CD4-positive, alpha-beta T cell treated with Interleukin-17A for 1 hour (primary cell): ENCODE measurements at regions not wholly inside any gene's neighbourhood (a gene's known extent, or its start where the extent isn't known, plus 50 kb on each side); places are given as distances from the start of the nearest gene placed in this dataset.
"Not testable (repeated sequence)": the region's sequence is repeated elsewhere in the genome, so short reads cannot be mapped to it uniquely, and the experiment has no call there.

ENCODE experiments used
- DNase-seq: peaks from one replicate; pipeline ENCODE4 v3.0.0-alpha.2; 2020

DNA sequence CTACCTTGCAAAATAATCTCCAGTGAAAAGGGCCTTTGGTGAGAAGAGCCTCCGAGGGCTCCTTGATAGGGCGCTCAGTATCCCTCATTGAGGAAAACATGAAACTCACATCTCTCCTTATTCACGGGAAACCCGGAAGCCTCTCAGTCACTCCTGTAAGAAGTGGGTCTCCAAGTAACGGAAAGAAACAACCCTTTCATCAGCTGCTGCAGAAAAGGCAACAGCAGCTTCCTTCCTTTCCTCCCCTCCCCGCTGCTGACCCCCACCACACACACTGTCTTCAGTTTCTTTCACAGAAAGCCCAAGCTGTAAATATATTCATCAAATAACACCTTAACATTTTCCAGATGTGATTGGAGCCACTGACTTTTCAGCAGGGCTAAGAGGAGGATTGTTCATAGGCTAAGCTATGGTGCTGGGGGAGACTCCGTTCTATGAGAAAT lies 81.4 kb downstream of the C9orf152 start:
- no peak for DNase-seq

DNA sequence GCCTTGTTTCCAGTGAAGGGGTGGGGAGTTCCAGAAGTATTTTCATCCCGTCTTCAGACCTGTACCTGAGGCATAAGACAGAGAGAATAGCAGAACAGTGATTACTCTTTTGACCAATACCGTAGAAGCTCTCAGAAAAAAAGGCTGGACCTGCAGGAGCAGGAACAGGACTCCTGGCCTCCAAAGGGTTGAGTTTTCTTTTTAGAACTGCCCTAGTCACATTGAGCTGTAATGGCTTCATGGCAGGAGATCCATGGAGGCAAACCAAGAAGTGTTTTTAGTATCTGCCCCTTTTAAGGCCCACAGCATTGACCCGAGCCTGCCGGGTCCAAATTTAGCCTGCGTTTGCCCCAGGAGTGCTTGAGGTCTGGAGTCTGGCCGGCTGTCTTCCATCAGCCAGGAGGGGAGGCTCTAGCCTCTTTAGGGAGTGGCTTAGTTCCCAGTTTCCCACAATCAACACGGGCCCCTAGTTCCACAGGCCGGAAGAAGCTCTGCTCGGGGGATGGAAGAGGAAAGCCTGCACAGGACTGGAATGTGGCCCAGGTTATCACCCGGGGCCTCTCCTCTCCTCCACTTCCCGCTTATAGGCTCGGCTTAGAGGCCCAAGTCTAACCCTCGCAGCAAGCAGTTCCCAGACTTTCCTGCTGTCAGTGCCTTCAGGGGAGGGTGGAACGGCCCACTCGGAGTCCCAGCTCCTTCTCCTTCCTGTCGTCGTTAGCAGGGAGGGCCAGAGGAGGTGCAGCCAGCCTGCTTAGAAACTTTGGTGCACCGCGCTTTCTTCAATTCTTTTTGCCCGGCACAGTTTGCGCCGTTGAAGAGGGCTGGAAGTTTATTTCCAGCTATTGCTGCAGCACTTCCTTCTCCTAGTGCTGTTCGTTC lies 80.7 kb downstream of the C9orf152 start:
- DNase-seq, result no peak

DNA sequence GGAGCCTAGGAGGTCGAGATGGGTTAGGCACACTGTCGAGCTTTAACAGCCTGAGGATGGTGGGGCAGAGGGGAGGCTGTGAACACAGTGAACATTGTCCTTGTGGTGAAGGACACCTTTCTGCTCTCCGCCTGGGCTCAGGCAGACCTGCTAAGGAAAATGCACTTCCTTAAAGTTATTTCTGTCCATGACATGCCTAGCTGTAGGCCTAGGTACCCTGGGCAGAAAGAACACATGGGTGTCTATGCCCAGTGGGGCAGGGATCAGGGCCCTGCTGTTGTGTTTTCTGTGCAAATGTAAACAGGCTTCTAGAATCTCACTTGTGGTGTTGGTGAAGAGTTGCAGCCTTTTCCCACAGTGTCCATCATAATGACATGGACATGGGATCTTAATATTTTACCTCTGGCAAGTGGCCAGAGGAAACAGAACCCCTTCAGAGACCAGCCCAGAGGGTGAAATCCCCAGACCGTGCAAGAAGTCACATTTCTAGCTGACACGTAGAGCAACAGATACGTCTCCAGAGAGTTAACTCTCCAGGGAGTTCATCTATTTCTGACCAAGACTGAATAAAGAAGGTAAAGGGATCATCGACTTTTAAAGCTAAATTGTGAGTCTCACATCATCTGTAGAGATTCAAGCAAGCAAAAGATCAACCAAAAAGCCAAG lies 79.2 kb downstream of the C9orf152 start:
- DNase-seq, result no peak

DNA sequence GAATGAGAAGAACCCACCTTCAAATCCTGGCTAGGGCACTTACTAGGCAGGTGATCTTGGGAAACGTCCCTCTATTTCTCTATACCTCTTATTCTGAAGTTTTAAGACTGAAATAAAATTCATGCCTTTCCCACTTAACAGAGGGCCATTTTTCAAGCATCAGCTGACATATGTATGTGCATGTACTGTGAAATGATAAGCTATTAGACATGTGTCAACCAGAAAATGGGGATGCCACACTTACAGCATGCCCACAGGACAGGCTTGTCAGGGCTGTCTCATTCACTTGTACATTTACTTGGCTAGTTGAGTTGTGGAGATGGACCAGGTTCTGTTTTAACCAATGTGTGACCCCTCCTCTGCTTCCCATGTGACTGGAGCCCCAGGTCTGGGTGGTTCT lies 78.5 kb downstream of the C9orf152 start:
- DNase-seq, result no peak

DNA sequence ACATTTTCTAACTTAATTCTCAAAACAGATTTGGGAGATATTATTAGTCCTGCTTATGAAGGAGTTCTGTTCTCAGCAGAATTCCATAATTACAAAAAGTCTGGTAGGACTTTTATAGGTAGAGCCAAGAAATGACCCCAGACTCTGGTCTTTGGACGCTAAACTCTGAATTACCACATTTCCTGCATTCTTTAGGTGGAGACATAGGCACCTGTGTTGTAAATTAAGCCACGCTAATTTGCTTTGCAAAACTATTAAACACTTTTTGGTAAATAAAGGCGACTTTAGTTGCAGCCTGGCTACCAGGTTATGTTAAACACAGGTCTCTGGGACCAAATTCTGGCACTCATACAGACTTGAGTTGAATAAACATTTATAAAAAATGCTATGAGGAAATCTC lies 77.7 kb downstream of the C9orf152 start:
- no peak for DNase-seq

DNA sequence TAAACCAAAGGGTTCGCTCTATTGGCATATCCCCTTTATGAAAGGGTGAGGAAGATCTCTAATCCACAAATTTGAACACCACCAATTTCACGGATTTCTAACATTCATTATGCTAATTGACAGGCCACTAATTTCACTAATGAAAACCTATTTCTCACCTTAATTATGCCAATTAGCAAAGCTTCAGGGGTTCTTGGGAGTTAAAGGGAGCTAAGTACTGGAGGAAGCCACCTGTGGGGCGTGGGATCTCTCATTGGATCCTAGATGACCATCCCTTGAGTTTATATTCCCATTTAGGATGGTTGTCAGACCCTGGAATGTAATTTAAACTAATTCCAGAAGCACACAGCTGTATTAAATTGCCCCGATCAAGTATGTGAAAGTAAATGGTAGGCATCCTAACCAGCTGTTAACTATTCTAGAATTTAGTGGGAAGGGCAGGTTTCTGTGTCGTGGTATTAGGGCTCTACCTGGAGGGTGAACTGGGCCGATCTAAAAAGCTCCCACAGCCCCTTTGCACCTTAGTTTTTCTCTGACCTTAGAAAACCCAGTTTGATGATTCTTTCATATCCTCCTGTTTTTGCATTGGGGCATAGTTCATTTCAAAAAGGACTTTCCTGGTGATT lies 77.1 kb downstream of the C9orf152 start:
- DNase-seq, result no peak

DNA sequence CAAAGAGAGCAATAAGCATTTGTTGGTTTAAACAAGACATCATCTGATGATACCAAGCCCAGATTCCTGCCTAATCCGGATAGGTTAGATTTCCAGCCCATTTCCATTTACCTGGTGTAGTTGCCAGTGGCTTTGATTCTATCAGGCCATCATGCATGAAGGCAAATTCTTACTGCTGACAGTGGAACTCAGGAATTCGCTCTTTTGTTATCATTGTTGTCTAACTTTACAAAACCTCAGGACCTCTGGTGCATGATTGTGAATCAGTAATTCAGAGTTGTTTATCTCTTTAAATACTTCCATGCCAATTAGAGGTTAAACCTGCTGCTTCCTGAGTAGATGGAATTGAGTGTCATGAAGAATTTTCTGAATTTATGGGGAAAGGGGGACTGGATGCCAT lies 76.5 kb downstream of the C9orf152 start:
- DNase-seq, result no peak

DNA sequence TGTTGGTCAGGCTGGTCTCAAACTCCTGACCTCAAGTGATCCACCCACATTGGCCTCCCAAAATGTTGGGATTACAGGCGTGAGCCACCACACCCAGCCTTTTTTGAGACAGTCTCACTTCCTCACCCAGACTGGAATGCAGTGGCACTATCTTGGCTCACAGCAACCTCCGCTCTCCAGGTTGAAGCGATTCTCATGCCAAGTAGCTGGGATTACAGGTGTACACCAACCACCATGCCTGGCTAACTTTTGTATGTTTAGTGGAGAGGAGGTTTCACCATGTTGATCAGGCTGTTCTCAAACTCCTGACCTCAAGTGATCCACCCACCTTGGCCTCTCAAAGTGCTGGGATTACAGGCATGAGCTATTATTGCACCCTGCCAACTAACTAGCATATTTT lies 75.4 kb downstream of the C9orf152 start:
- not testable (repeated sequence) for DNase-seq

DNA sequence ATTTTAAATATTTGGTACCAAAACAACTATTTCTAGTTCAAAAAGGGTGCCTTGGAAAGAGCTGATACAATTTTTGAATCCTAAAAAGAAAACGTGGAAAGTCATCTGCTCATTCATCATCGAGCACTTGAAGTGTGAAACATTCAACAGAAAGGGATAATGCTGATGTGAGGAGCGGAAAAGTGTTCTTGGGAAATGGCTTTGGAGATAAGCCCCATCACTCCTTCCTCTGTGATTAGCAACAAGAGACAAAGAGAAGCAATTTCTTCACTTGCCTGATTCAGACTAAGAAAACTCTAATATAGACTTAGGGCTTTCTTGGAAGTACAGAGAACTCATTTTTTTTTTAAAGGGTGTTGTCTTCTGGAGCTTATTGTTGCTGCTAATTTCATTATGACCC lies 74.9 kb downstream of the C9orf152 start:
- DNase-seq, result no peak

DNA sequence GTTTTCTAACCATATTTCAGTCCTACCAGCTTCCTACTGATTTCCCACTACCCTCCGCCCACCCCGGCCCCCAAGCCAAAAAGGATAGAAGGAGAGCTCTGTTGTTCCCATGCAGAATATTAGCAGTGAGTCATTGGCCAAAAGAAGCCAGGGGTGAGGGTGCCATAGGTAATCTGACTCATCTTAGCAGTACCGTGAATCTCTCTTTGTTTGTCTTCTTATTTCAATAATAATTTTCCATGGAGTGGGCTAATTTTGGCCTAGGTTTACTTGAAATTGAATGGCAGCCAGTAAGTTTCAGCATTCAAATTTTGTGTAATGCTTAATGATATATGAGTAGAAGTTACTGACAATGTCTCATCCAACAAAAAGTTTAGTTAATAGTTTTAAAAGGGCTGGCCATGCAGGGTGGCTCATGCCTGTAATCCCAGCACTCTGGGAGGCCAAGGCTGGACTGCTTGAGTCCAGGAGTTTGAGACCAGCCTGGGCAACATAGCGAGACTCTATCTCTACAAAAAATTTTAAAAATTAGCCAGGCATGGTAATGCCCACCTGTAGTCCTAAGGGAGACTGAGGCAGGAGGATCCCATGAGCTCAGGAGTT lies 74.2 kb downstream of the C9orf152 start:
- DNase-seq, result no peak

DNA sequence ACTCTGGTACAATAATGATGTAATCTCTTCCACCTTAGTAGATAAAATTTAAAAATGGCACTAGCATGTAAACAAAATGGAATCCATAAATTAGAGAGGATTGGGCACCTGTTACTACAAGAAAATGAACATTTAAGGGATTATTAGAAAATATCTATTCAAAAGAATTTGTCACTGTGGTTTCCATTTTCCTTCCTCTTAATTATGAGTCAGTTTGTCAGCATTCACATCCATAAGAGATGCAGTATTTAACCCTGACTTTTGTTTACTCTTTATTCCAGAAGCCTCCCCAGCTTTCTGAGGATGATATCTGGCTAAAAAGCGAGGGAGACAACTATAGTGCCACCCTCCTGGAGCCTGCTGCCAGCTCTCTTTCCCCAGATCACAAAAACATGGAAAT lies 72.1 kb downstream of the C9orf152 start:
- no peak for DNase-seq

DNA sequence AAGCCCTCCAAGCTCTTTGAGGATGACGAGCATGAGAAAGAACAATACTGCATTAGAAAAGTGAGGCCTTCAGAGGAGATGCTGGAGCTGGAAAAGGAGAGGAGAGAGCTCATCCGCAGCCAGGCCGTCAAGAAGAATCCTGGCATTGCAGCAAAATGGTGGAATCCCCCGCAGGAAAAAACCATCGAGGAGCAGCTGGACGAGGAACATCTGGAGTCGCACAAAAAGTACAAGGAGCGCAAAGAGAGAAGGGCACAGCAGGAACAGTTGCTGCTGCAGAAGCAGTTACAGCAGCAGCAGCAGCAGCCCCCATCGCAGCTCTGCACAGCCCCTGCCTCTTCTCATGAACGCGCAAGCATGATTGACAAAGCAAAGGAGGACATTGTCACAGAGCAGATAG lies 71.2 kb downstream of the C9orf152 start:
- DNase-seq, result no peak

DNA sequence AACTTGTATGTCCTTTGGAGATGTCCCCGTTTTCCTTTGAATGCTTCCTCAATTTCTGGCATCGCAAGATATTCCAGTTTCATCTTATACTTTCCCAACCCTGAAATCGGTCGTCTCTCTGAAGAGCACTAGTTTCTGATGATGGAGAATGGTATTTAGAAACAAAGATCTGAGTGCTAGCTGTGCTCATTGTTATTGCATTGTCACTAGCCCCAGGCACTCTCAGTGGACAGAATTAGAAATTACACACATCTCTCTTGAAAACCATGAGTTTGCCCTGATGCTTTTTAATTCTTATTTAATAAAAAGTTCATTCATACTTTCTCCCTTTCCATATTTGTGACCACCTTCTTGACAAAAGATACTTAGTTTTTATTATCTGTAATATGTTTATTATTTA lies 67.7 kb downstream of the C9orf152 start:
- DNase-seq, result no peak

DNA sequence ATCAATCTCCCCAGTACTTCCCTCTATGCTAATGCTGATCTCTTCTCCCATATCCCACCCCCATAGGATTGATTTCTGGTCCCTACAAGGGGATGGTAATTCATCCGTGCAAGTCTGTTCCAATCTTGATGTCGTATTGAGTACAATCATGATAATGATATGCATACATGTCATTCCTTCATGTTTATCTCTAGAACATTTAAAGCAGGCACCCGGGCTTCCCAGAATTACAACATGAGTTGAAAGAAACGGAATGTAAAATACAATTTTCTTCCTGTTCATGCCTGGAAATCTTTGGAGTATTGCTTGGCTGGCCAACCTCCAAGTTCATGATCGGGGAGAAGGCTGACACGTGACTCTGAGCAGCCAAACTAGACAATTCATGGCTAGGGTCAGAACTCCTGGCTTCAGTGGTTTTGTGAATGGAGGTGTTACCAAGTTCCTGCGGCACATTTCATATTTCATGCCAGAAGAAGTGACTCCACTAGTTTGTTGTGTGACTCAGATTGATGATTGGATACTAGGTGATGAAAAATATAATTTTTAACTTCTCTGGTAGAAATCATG lies 66.6 kb downstream of the C9orf152 start:
- no peak for DNase-seq

DNA sequence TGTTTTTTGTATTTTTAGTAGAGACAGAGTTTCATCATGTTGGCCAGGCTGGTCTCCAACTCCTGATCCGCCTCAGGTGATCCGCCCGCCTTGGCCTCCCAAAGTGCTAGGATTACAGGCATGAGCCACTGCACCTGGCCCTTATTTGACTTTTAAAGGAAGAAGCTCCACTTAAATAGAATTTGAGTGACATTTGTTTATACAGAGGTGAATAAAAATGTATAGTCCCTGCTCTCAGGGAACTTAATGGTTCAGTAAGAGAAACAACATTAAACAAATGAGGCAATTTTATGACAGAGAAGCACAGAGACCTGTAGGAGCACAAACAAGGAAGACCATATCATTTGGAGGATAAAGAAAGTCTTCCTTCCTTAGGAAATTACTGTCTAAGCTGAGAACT lies 65.7 kb downstream of the C9orf152 start:
- DNase-seq, result no peak

DNA sequence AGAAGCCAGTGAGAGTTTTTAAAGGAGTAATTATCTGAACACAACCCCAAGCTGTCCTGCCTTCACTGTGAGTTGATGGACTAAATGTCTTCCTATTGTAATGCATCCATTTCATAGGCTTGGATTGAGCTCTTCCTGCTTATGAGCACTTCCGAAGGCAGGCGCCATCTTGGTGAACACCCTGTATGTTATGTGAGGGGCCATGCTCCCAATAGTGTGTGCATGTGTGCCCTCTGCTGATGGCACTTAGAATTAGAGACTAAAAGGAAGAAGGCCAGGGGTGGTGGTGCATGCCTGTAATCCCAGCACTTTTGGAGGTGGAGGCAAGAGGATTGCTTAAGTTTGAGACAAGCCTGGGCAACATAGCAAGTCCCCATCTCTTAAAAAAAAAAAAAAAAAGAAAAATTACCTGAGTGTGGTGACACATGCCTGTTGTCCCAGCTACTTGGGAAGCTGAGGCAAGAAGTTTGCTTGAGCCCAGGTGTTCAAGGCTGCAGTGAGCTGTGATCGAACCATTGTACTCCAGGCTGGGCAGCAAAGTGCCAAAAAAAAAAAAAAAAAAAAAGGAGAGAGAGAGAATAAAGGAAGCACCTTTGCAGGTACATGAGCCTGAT lies 65.0 kb downstream of the C9orf152 start:
- DNase-seq, result no peak

DNA sequence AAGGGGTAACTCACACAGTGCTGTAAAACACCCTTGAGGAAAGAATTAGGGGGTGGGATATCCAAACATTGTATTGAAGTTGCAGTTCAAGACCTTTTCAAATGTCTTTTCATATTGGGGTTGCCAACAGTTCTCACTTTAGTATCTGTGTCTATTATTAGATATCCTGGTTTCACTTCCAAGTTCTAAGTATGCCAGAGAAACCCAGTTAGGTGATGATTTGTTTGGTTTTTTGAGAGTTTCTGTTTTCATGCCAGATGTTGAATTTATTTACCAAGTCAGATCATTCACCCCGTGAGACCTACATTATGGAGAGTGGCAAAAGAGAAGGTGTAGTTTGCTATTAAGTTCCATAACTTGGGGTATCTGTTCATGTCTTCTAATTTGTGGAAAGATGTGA lies 64.5 kb downstream of the C9orf152 start:
- DNase-seq, result no peak

DNA sequence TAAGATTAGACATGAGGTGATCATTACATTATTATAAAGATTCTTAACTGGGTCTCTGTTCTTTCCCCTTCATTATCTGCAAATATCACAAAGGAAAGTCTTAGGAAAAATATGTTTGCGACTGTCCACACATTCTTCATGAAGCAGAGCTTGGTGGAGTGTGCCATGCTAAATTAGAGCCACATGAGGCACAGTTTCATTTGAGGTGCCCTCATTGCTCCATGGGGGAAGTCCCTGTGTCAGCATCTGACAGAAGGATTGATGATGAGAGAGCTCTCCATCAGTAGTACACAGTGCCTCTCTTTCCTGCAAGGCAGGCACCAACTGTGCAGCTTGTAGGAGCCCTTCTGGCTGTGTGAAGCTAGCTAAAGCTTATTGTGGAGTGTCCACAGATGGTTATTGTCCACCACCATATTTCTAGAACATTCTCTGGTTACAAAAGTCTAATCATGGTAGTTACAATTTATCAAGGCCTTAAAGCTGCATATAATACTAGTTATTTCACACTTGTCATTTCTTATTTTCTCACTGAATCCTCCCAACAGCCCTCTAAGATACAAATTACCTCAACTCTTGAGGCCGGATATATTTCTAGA lies 63.9 kb downstream of the C9orf152 start:
- DNase-seq, result peak; percentile 44

DNA sequence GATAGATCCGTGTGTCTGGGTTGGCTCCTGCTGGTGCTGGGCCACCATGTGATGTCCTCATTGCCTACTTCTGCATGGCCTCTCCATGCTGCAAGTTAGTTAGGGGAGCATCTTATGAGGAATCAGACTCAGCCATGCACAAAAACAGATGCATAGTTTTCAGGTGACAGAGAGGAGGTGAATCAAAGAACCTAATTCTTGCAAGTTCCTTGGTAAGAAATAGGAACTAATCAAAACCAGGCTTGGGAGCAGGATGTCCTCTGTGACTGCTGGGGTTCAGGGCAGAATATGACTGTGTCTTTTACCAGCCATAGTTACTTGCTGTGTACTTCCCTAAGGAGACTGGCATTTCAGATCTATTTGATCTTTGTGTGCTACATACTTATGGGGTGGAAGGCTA lies 61.6 kb downstream of the C9orf152 start:
- DNase-seq, result no peak

DNA sequence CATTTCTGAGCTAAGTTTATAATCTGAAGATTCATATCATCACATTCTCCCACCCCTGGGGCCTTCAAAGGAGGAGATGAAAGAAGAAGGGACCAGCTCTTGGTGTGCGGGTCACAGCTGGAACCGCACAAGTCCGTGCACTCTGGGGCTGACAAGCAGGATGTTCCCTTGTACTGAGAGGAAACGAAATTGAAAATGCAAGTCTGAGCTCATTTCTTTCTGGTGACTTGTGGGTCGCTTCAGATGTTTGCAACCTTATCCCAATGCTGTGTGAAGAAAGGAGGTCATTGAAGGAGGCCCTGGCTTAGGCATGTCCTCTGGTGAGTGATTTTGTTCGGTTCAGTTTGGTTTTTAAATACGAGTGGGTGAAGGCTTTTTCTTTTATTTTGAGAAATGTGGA lies 59.6 kb downstream of the C9orf152 start:
- DNase-seq, result peak; percentile 61

DNA sequence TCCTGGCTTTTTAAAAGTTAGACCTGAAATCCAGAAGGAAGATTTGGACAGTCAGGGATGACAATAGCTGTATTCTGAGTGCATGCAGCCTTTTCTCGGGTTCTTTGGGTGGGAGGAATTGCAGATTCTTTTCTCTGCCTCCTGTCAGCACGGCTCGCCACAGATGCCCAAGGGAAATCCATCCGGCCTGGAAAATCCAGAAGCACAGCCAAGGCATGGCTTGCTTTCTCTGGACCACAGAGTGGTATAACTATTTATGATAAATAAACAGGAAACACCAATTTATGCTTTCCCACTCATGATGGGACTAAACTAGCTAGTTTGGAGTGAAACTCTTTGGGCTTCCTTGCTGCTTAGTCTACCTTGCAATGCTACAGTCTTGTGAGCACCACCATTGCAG lies 59.1 kb downstream of the C9orf152 start:
- DNase-seq, result no peak
